Parathyroid adenoma (tissue), 2 donors: ENCODE measurements at regions not wholly inside any gene's neighbourhood (a gene's known extent, or its start where the extent isn't known, plus 50 kb on each side); places are given as distances from the start of the nearest gene placed in this dataset.
"Not testable (repeated sequence)": the region's sequence is repeated elsewhere in the genome, so short reads cannot be mapped to it uniquely, and the experiment has no call there.

ENCODE experiments used
- H2AFZ ChIP-seq: fragments of 300-600 bp; sonication (generic); one replicate; pipeline ENCODE4 v1.7.0; 2017; ENCODE audit warnings: antibody characterized with exemption, mild to moderate bottlenecking
- H3K27ac ChIP-seq: fragments of 300-600 bp; sonication (generic); one replicate; pipeline ENCODE4 v1.7.0; 2017
- H3K27me3 ChIP-seq: fragments of 300-600 bp; sonication (generic); one replicate; pipeline ENCODE4 v1.7.0; 2017; ENCODE audit warnings: low read length; ENCODE audit not compliant: control insufficient read depth, insufficient read depth
- H3K36me3 ChIP-seq: fragments of 300-600 bp; sonication (generic); one replicate; pipeline ENCODE4 v1.7.0; 2017; ENCODE audit warnings: low read length; ENCODE audit not compliant: control insufficient read depth, insufficient read depth
- H3K4me1 ChIP-seq: fragments of 300-600 bp; sonication (generic); one replicate; pipeline ENCODE4 v1.7.0; 2017; ENCODE audit warnings: control low read depth
- H3K4me2 ChIP-seq: fragments of 300-600 bp; sonication (generic); one replicate; pipeline ENCODE4 v1.7.0; 2017; ENCODE audit warnings: low read length
- H3K4me3 ChIP-seq: fragments of 300-600 bp; sonication (generic); one replicate; pipeline ENCODE4 v1.7.0; 2017; ENCODE audit warnings: low read depth, low read length
- H3K79me2 ChIP-seq: fragments of 300-600 bp; sonication (generic); one replicate; pipeline ENCODE4 v1.7.0; 2017; ENCODE audit warnings: control low read depth
- H3K9ac ChIP-seq: fragments of 300-600 bp; sonication (generic); one replicate; pipeline ENCODE4 v1.7.0; 2017; ENCODE audit warnings: mild to moderate bottlenecking
- H3K9me3 ChIP-seq: fragments of 300-600 bp; sonication (generic); one replicate; pipeline ENCODE4 v1.7.0; 2017; ENCODE audit warnings: low read length; ENCODE audit not compliant: control insufficient read depth
- CTCF ChIP-seq: fragments of 300-600 bp; sonication (generic); IDR thresholded peaks from one replicate; pipeline ENCODE4 v1.7.0; 2017; ENCODE audit warnings: antibody characterized with exemption, mild to moderate bottlenecking
- donor health status: primary hyperparathyroidism.

- Histone ChIP-seq H3K4me3 (no peak overlapping the region), H3K36me3 (no peaks in the 10 kb centered on the region), H3K27ac (no peak overlapping the region), H3K9ac (no peak overlapping the region), H3K4me2 (no peak overlapping the region), H2AFZ (peak overlapping the region; percentile 39), H3K9me3 (no peaks in the 10 kb centered on the region), H3K27me3 (no peaks in the 10 kb centered on the region), H3K79me2 (no peaks in the 10 kb centered on the region), H3K4me1 (no peaks in the 10 kb centered on the region)
- TF ChIP-seq CTCF: peak; percentile 49
These were observed 68.6 kb downstream of the HAPSTR1 start for GRCh38 chr16:9159839-9160550.

GRCh38 chr16:9160551-9160911, 69.1 kb downstream of the HAPSTR1 start:
- H3K79me2 ChIP-seq: no peaks in the 10 kb centered on the region
- H3K27ac ChIP-seq: no peak overlapping the region
- no peak overlapping the region for H2AFZ ChIP-seq
- no peaks in the 10 kb centered on the region for H3K27me3 ChIP-seq
- no peaks in the 10 kb centered on the region for H3K9me3 ChIP-seq
- no peak for TF ChIP-seq CTCF
- H3K4me1 ChIP-seq: no peaks in the 10 kb centered on the region
- H3K4me3 ChIP-seq: no peak overlapping the region
- no peaks in the 10 kb centered on the region for H3K36me3 ChIP-seq
- H3K4me2 ChIP-seq: no peak overlapping the region
- H3K9ac ChIP-seq: no peak overlapping the region

GRCh38 chr16:9165681-9166080, 74.2 kb downstream of the HAPSTR1 start:
- H3K27me3 ChIP-seq: no peaks in the 10 kb centered on the region
- no peak for TF ChIP-seq CTCF
- no peak overlapping the region for H3K27ac ChIP-seq
- no peaks in the 10 kb centered on the region for H3K9me3 ChIP-seq
- H3K4me1 ChIP-seq: no peaks in the 10 kb centered on the region
- no peaks in the 10 kb centered on the region for H3K36me3 ChIP-seq
- H2AFZ ChIP-seq: no peak overlapping the region
- no peaks in the 10 kb centered on the region for H3K79me2 ChIP-seq
- H3K4me2 ChIP-seq: no peak overlapping the region
- H3K9ac ChIP-seq: no peak overlapping the region
- H3K4me3 ChIP-seq: no peak overlapping the region

GRCh38 chr16:9166326-9166993, 75.0 kb downstream of the HAPSTR1 start:
- H3K9ac ChIP-seq, H2AFZ ChIP-seq, H3K27ac ChIP-seq, H3K4me1 ChIP-seq, H3K9me3 ChIP-seq, H3K36me3 ChIP-seq, H3K79me2 ChIP-seq, H3K27me3 ChIP-seq, H3K4me2 ChIP-seq, H3K4me3 ChIP-seq: not testable (repeated sequence)

GRCh38 chr16:9169094-9169493, 77.7 kb downstream of the HAPSTR1 start:
- no peaks in the 10 kb centered on the region for H3K36me3 ChIP-seq
- TF ChIP-seq CTCF: no peak
- no peaks in the 10 kb centered on the region for H3K27me3 ChIP-seq
- H3K79me2 ChIP-seq: no peaks in the 10 kb centered on the region
- no peak overlapping the region for H3K9ac ChIP-seq
- H3K4me2 ChIP-seq: no peak overlapping the region
- H2AFZ ChIP-seq: no peak overlapping the region
- H3K9me3 ChIP-seq: no peaks in the 10 kb centered on the region
- no peaks in the 10 kb centered on the region for H3K4me1 ChIP-seq
- no peak overlapping the region for H3K27ac ChIP-seq
- H3K4me3 ChIP-seq: no peak overlapping the region
